ENCODE measurements at regions not wholly inside any gene's neighbourhood (a gene's known extent, or its start where the extent isn't known, plus 50 kb on each side); places are given as distances from the start of the nearest gene placed in this dataset.
"Not testable (repeated sequence)": the region's sequence is repeated elsewhere in the genome, so short reads cannot be mapped to it uniquely, and the experiment has no call there.

DNA sequence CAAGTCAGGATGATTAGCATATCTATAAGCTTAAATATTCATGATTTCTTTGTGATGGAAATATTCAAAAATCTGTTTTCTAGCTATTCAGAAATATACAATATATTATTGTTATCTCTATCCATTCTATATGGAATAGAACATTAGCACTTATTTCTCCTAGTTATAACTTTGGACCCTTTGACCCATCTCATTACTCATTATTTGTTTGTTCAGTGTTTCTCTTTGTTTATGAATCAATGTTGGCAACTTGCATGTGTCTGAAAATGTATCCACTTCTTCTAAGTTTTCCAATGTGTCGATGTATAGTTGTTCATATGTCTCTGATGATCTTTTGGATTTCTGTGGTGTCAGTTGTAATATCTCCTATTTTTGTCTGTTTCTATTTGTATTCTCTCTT is 1059.3 kb downstream of the CDH9 start:
- H3K36me3 ChIP-seq (replicated peaks), result no peaks in the 10 kb centered on the region
- no peaks in the 10 kb centered on the region for H3K27me3 ChIP-seq (replicated peaks)
- no peak for DNase-seq
- no peak overlapping the region for H3K4me3 ChIP-seq (ENCODE audit: low read depth, low read length)
- TF ChIP-seq, protein P1, sequence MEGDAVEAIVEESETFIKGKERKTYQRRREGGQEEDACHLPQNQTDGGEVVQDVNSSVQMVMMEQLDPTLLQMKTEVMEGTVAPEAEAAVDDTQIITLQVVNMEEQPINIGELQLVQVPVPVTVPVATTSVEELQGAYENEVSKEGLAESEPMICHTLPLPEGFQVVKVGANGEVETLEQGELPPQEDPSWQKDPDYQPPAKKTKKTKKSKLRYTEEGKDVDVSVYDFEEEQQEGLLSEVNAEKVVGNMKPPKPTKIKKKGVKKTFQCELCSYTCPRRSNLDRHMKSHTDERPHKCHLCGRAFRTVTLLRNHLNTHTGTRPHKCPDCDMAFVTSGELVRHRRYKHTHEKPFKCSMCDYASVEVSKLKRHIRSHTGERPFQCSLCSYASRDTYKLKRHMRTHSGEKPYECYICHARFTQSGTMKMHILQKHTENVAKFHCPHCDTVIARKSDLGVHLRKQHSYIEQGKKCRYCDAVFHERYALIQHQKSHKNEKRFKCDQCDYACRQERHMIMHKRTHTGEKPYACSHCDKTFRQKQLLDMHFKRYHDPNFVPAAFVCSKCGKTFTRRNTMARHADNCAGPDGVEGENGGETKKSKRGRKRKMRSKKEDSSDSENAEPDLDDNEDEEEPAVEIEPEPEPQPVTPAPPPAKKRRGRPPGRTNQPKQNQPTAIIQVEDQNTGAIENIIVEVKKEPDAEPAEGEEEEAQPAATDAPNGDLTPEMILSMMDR (IDR thresholded peaks at IDR 0.05; ENCODE audit: low read depth, low read length, missing control alignments), result no peak
- in situ Hi-C loops (cut with HindIII; ENCODE audit: low pct_ligation_motif_present, low sequenced_read_pairs), result no loop called here
- H3K27ac ChIP-seq, result no peak overlapping the region

DNA sequence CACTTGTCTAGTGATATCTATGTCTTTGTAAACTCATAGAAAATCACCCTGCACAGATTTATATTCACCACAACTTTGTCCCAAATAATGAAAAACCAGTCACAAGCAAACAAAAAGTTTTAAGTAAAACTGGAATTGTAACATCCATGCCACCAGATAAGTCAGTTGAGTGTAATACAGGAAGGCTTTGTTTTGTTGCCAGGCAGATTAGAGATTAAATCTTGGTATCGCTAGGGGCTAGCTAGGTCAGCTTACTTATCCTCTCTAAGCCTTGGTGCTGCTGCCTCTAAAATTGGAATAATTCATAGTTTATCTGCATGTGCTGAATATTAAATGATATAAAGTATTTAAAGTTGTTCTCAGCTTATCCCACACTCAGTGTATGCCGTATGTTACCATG is 1062.5 kb downstream of the CDH9 start:
- Histone ChIP-seq H3K27ac (no peak overlapping the region), H3K36me3 (replicated peaks) (no peaks in the 10 kb centered on the region), H3K27me3 (replicated peaks) (no peaks in the 10 kb centered on the region), H3K4me3 (ENCODE audit: low read depth, low read length) (no peak overlapping the region)
- DNase-seq, result no peak
- TF ChIP-seq, protein P1 (IDR thresholded peaks at IDR 0.05; ENCODE audit: low read depth, low read length, missing control alignments), result no peak
- in situ Hi-C loops (cut with HindIII; ENCODE audit: low pct_ligation_motif_present, low sequenced_read_pairs), result no loop called here

DNA sequence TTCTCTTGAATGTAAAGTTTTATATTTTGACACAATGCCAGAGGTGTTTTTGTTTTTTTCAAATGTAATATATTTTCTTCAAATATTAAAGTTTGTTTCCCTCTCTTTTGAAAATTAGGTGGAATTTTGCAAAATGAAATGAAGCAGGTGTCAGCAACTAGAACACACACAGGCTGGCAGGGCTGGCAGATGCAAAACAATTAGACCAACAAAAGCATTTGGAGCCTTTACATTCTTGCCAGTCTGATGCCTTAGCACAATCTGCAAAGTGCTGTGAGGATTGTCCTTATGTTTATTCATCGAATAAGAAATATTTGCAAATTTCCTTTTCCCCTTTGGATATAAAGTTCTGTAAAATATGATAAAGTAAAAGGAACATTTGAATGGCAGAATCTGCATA is 1063.9 kb downstream of the CDH9 start:
- in situ Hi-C loops (cut with HindIII; ENCODE audit: low pct_ligation_motif_present, low sequenced_read_pairs), result no loop called here
- TF ChIP-seq, protein P1 (IDR thresholded peaks at IDR 0.05; ENCODE audit: low read depth, low read length, missing control alignments), result no peak
- DNase-seq, result no peak

DNA sequence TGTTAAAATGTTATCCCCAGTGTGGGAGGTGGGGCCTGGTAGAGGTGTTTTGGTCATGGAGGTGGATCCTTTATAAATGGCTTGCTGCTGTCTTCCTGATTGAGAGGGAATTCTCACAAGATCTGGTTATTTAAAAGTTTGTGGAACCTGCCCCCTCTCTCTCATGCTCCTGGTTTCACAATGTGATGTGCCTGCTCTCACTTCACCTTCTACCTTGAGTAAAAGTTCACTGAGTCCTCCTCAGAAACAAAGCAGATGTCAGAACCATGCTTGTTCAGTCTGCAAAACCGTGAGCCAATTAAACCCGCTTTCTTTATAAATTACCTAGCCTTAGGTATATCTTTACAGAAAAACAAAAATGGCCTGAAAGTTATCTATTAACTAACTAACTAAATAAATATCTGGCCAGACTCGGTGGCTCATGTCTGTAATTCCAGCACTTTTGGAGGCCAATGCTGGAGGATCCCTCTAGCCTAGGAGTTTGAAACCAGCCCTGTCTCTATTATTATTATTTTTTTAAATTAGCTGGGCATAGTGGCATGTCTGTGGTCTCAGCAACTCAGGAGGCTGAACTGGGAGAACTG is 1067.4 kb downstream of the CDH9 start:
- TF ChIP-seq, protein P1 (IDR thresholded peaks at IDR 0.05; ENCODE audit: low read depth, low read length, missing control alignments), result no peak
- in situ Hi-C loops (cut with HindIII; ENCODE audit: low pct_ligation_motif_present, low sequenced_read_pairs), result no loop called here
- no peaks in the 10 kb centered on the region for H3K36me3 ChIP-seq (replicated peaks)
- H3K27me3 ChIP-seq (replicated peaks), result no peaks in the 10 kb centered on the region
- no peak for DNase-seq
- H3K27ac ChIP-seq, result no peak overlapping the region
- no peak overlapping the region for H3K4me3 ChIP-seq (ENCODE audit: low read depth, low read length)

More for the DNA sequence above, 1063.9 kb downstream of the CDH9 start:
- Histone ChIP-seq H3K4me3 (ENCODE audit: low read depth, low read length) (no peak overlapping the region), H3K27me3 (replicated peaks) (no peaks in the 10 kb centered on the region), H3K36me3 (replicated peaks) (no peaks in the 10 kb centered on the region), H3K27ac (no peak overlapping the region)

DNA sequence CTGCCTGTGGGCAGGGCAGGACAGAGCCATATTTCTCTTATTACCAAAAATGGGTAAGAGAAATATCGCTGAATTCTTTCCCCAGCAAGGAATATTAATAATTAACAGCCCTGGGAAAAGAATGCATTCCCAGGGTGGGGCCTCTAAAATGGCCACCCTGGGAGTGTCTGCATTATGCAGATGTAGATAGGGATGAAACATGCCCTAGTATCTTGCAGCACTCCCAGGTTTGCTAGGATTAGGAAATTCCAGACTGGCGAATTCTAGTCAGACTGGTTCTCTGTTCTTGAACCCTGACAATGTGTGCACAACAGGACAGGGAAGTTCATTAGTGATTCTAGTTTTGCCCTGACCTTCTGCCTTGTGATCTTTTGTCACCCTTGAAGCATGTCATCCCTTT is 1069.3 kb downstream of the CDH9 start:
- H3K27me3 ChIP-seq (replicated peaks); H3K27ac ChIP-seq; in situ Hi-C loops (cut with HindIII; ENCODE audit: low pct_ligation_motif_present, low sequenced_read_pairs); H3K36me3 ChIP-seq (replicated peaks); DNase-seq; H3K4me3 ChIP-seq (ENCODE audit: low read depth, low read length): not testable (repeated sequence)

DNA sequence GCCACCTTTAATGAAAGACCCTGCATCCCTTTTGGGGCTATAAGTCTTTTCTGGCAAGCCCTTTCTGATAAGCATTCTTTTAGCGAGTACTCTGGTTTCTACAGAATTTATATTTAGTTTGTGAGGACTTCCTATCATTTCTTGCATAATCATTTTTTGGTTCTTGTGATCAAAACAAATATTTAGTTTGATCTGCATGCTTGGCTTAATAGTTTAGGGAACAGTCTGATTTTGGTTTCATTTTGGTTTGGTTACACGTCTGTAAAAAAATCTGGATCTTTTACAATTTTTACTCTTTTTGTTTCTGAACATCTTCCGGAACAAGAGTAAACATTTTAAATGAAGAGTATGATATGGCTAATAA is 1074.4 kb downstream of the CDH9 start:
- TF ChIP-seq, protein P1 (IDR thresholded peaks at IDR 0.05; ENCODE audit: low read depth, low read length, missing control alignments), result no peak
- H3K36me3 ChIP-seq (replicated peaks), result no peaks in the 10 kb centered on the region
- H3K4me3 ChIP-seq (ENCODE audit: low read depth, low read length), result no peak overlapping the region
- no peak for DNase-seq
- no peaks in the 10 kb centered on the region for H3K27me3 ChIP-seq (replicated peaks)
- no peak overlapping the region for H3K27ac ChIP-seq
- in situ Hi-C loops (cut with HindIII; ENCODE audit: low pct_ligation_motif_present, low sequenced_read_pairs), result no loop called here

Data from brain microvascular endothelial cell (primary cell).